Pancreas (tissue), 10 donors: ENCODE measurements at regions not wholly inside any gene's neighbourhood (a gene's known extent, or its start where the extent isn't known, plus 50 kb on each side); places are given as distances from the start of the nearest gene placed in this dataset.

ENCODE experiments used
- ATAC-seq, 4 donors: fragments of 200-7000 bp; cut with Tn5 transposase; one replicate each; pipeline versions ENCODE4 v1.8.0 to v1.9.1; 2020; ENCODE audit warnings: mild to moderate bottlenecking in 4 of 4, moderate library complexity in 4 of 4
- DNase-seq, 6 donors: peaks; one replicate each; pipeline ENCODE4 v3.0.0-alpha.2; 2020
- FAIRE-seq: peaks from 2 replicates; lab custom pipeline; 2012; peaks lifted over from hg19 to GRCh38; lab: Jason Lieb, UNC
- H3K27ac ChIP-seq, 4 donors: fragments of 200-600 bp; sonication (generic); 1 replicate in 3 of 4; 2 replicates in 1 of 4; pipeline versions ENCODE4 v1.5.0 to v1.8.0; 2020
- H3K27me3 ChIP-seq, 4 donors: fragments of 200-600 bp; one replicate each; pipeline ENCODE4 v1.8.0; 2021
- H3K36me3 ChIP-seq, 3 donors: fragments of 200-600 bp; sonication (generic) in 1 of 3; one replicate each; pipeline versions ENCODE4 v1.5.0 to v1.8.0; 2020 to 2021
- H3K4me1 ChIP-seq, 3 donors: fragments of 200-600 bp; one replicate each; pipeline ENCODE4 v1.8.0; 2021
- H3K4me3 ChIP-seq, 4 donors: fragments of 200-600 bp; sonication (generic) in 2 of 4; one replicate each; pipeline versions ENCODE4 v1.5.0 to v1.8.0; 2020 to 2021
- H3K9me3 ChIP-seq, 4 donors: fragments of 200-600 bp; one replicate each; pipeline ENCODE4 v1.8.0; 2021
- whole genome bisulfite sequencing, 2 donors: extraction: QIAGEN DNeasy Blood & Tissue Kit; methylation state at CpG; one replicate each; pipeline ENCODE4 v1.1.7; 2013; 5-methylcytosine and 5-hydroxymethylcytosine counted together
- intact Hi-C, 3 donors: fragments of 100-400 bp; cut with DNase I; formaldehyde crosslinking; loops; one replicate each; pipeline versions ENCODE4 v1.11.1 to v1.14.2; 2022
- TF ChIP-seq, protein P1 (sequence below), 4 donors: fragments of 200-600 bp; sonication (generic) in 3 of 4; IDR thresholded peaks; one replicate each; pipeline versions ENCODE4 v1.5.0 to v1.8.0; 2021; ENCODE audit warnings: antibody characterized with exemption in 4 of 4
- donor health status: healthy with polysubstance abuse.
- donor health status: DM: no; HTN: no; CAD: no; lungs with moderate emphysema.
- donor health status: DM: no; HTN: no; CAD: no.
- donor health status: control.
- donor health status: control.
- donor health status: Bipolar disorder and iron deficiency.
- donor health status: DM: yes; HTN: yes; CAD: no.
- donor health status: DM: no; HTN: no; CAD: no.
- donor health status: DM: no; HTN: no; CAD: no.
- donor health status: DM: yes; HTN: yes; CAD: no.

DNA sequence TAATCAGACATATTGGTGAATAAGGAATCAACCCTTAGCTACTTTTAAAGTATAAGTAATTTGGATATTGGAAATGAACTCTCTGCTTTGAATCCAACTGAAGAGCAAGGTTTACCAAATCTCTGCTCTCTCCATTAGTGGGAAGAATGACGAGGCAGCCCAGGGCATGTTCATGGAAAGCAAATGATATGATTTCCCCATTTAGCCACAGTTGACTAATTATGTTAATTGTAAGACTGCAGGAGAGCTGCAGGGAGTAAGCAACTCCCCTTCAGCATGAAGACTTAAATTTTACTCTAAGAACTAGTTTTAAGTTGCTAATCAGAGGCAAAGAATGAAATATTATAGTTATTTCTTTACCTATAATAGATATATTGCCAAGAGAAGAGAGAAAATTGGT, 194.3 kb upstream of the CD180 start:
- no peaks in the 10 kb centered on the region for H3K9me3 ChIP-seq
- no peak overlapping the region for H3K27ac ChIP-seq
- TF ChIP-seq, protein P1, sequence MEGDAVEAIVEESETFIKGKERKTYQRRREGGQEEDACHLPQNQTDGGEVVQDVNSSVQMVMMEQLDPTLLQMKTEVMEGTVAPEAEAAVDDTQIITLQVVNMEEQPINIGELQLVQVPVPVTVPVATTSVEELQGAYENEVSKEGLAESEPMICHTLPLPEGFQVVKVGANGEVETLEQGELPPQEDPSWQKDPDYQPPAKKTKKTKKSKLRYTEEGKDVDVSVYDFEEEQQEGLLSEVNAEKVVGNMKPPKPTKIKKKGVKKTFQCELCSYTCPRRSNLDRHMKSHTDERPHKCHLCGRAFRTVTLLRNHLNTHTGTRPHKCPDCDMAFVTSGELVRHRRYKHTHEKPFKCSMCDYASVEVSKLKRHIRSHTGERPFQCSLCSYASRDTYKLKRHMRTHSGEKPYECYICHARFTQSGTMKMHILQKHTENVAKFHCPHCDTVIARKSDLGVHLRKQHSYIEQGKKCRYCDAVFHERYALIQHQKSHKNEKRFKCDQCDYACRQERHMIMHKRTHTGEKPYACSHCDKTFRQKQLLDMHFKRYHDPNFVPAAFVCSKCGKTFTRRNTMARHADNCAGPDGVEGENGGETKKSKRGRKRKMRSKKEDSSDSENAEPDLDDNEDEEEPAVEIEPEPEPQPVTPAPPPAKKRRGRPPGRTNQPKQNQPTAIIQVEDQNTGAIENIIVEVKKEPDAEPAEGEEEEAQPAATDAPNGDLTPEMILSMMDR (IDR thresholded peaks at IDR 0.05): no peak
- no peak overlapping the region for H3K4me3 ChIP-seq
- ATAC-seq (no peak), DNase-seq (no peak), FAIRE-seq (no peak)
- WGBS, 2 donors: 58 to 72% methylated on average over 1 of the region's 1 CpG
- peaks cover 0 to 6% (median 0%) of the 10 kb centered on the region in 4 donors for H3K27me3 ChIP-seq
- H3K4me1 ChIP-seq: no peaks in the 10 kb centered on the region
- intact Hi-C loops: no loop called here
- H3K36me3 ChIP-seq: no peaks in the 10 kb centered on the region

DNA sequence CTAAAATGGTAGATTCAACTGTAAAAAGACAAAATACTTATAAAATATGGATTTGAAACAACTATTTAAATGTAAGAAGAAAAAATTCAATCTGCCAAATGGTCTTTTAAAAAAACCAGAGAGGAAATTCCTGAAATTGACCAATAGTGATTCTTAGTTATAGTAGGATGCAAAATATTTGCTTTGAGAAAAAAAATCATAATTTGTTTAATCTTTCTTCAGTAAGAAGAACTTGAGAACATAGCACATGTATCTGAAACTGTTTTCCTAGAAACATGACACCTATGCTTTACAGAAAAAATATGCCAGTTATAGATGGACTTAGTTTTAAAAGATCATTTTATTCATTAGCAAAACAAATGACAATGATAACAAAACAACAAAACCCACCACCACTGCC, 186.9 kb upstream of the CD180 start:
- no peaks in the 10 kb centered on the region for H3K36me3 ChIP-seq
- no peaks in the 10 kb centered on the region for H3K27me3 ChIP-seq
- no peaks in the 10 kb centered on the region for H3K9me3 ChIP-seq
- H3K4me1 ChIP-seq: no peaks in the 10 kb centered on the region
- H3K27ac ChIP-seq: no peak overlapping the region
- TF ChIP-seq, protein P1 (IDR thresholded peaks at IDR 0.05): no peak
- no peak for ATAC-seq
- DNase-seq: no peak
- peak; percentile 20 for FAIRE-seq
- H3K4me3 ChIP-seq: no peak overlapping the region
- intact Hi-C loops: no loop called here

DNA sequence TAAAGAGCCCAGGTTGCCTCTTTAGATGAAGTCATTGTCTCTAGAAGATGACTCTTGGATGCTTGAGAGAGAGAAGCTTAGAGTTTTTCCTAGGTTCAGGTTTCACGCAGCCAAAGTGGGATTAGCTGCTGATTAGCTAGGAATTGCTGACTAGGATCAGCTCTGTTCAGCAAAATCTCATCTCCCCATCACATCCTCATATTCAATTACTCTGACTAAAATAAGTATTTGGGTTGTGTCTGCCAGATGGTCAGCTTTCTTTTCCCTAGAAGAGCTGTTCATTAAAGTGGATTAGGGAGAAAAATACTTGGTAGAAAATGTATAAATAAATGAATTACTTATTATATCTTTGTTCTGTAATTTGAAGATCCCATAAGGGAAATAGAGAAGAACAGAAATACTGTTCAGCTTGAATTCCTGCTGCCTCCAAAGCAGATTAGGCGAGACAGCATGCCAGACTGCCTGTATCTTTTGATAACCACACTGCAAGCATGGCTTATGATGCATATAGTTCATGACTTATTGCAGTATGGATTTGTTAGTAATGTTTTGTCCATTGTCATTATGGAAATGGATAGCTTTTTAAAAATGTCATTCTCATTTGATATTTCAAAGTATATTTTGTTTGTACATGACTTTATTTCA, 184.8 kb upstream of the CD180 start:
- intact Hi-C loops: no loop called here
- 60 to 61% methylated on average over 2 of the region's 2 CpGs for WGBS, 2 donors
- ATAC-seq (no peak), DNase-seq (no peak), FAIRE-seq (no peak)
- no peaks in the 10 kb centered on the region for H3K27me3 ChIP-seq
- no peak overlapping the region for H3K27ac ChIP-seq
- H3K4me1 ChIP-seq: no peaks in the 10 kb centered on the region
- no peaks in the 10 kb centered on the region for H3K36me3 ChIP-seq
- H3K4me3 ChIP-seq: no peak overlapping the region
- TF ChIP-seq, protein P1 (IDR thresholded peaks at IDR 0.05): no peak
- H3K9me3 ChIP-seq: no peaks in the 10 kb centered on the region

DNA sequence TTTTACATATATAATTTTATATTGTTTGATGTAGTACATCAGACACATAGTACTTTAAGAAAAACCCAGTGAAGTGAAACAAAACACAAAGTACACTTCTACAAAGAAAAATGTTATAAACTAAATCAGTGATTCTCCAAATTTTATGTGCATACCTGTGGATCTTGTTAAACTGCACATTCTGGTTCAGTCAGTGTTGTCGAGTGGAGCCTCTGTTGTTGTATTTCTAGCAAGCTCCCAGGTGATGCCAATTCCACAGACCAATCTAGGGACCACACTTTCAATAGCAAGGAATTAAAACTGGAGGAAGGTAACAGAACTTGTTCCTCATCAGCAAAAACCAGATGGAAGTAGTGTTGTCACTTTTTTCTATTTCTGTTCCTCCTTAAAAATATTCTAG, 183.8 kb upstream of the CD180 start:
- intact Hi-C loops: no loop called here
- H3K4me1 ChIP-seq: no peaks in the 10 kb centered on the region
- H3K27me3 ChIP-seq: no peaks in the 10 kb centered on the region
- WGBS, 2 donors: 41 to 43% methylated on average over 1 of the region's 1 CpG
- ATAC-seq: no peak
- no peak for DNase-seq
- H3K4me3 ChIP-seq: no peak overlapping the region
- no peak for FAIRE-seq
- TF ChIP-seq, protein P1 (IDR thresholded peaks at IDR 0.05): no peak
- no peaks in the 10 kb centered on the region for H3K9me3 ChIP-seq
- no peaks in the 10 kb centered on the region for H3K36me3 ChIP-seq
- H3K27ac ChIP-seq: no peak overlapping the region

DNA sequence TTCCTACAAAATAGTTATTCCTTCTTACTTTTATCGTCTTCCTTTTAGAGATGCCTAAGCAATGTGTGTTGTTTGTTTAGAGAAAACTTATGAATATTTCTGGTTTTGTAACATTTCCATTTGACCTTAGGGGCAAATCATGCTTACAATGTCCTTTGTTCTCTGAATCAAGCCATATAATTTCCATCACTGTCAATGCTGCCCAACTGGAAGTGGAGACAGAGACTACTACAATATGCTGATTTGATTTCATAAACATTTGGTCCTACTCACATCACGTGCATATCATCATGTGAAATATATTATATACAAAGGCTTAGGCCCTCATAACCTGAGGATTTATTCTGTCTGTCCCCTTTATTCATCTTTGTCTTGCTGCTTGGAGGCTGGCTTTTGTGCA, 183.2 kb upstream of the CD180 start:
- WGBS, 2 donors: 77 to 87% methylated on average over 2 of the region's 2 CpGs
- no peak for DNase-seq
- ATAC-seq: no peak
- H3K27me3 ChIP-seq: no peaks in the 10 kb centered on the region
- H3K36me3 ChIP-seq: no peaks in the 10 kb centered on the region
- H3K9me3 ChIP-seq: no peaks in the 10 kb centered on the region
- H3K4me1 ChIP-seq: no peaks in the 10 kb centered on the region
- intact Hi-C loops: no loop called here
- TF ChIP-seq, protein P1 (IDR thresholded peaks at IDR 0.05): no peak
- H3K27ac ChIP-seq: no peak overlapping the region
- no peak for FAIRE-seq
- H3K4me3 ChIP-seq: no peak overlapping the region
